ENCODE measurements at regions not wholly inside any gene's neighbourhood (a gene's known extent, or its start where the extent isn't known, plus 50 kb on each side); places are given as distances from the start of the nearest gene placed in this dataset.

GRCh38 chr3:5296362-5296761, 108.9 kb downstream of the EDEM1 start:
- DNase-seq (ENCODE audit: low read depth): no peak
- Histone ChIP-seq H3K36me3 (ENCODE audit: control insufficient read depth, insufficient read depth, low read length) (no peaks in the 10 kb centered on the region), H3K27me3 (ENCODE audit: control insufficient read depth, insufficient read depth, low read length) (no peaks in the 10 kb centered on the region), H3K4me3 (ENCODE audit: low read depth, low read length) (no peak overlapping the region)
- POLR2A ChIA-PET: no interaction called here
- CTCF ChIA-PET: no interaction called here
- TF ChIP-seq, protein P1, sequence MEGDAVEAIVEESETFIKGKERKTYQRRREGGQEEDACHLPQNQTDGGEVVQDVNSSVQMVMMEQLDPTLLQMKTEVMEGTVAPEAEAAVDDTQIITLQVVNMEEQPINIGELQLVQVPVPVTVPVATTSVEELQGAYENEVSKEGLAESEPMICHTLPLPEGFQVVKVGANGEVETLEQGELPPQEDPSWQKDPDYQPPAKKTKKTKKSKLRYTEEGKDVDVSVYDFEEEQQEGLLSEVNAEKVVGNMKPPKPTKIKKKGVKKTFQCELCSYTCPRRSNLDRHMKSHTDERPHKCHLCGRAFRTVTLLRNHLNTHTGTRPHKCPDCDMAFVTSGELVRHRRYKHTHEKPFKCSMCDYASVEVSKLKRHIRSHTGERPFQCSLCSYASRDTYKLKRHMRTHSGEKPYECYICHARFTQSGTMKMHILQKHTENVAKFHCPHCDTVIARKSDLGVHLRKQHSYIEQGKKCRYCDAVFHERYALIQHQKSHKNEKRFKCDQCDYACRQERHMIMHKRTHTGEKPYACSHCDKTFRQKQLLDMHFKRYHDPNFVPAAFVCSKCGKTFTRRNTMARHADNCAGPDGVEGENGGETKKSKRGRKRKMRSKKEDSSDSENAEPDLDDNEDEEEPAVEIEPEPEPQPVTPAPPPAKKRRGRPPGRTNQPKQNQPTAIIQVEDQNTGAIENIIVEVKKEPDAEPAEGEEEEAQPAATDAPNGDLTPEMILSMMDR (IDR thresholded peaks at IDR 0.05; ENCODE audit: insufficient read depth, low read depth, low read length): no peak

GRCh38 chr3:5297895-5298294, 110.4 kb downstream of the EDEM1 start:
- POLR2A ChIA-PET: no interaction called here

GRCh38 chr3:5298453-5298852, 110.9 kb downstream of the EDEM1 start:
- H3K36me3 ChIP-seq (ENCODE audit: control insufficient read depth, insufficient read depth, low read length): no peaks in the 10 kb centered on the region
- TF ChIP-seq, protein P1 (IDR thresholded peaks at IDR 0.05; ENCODE audit: insufficient read depth, low read depth, low read length): no peak
- CTCF ChIA-PET: interaction anchor here (1.7 kb wide), 1 partner anchor 13 kb away, joined by 5 read pairs; no protein-coding TSS in a partner anchor
- no peak for DNase-seq (ENCODE audit: low read depth)
- H3K27me3 ChIP-seq (ENCODE audit: control insufficient read depth, insufficient read depth, low read length): no peaks in the 10 kb centered on the region
- no peak overlapping the region for H3K4me3 ChIP-seq (ENCODE audit: low read depth, low read length)
- POLR2A ChIA-PET: no interaction called here

More at GRCh38 chr3:5297895-5298294, 110.4 kb downstream of the EDEM1 start:
- CTCF ChIA-PET: interaction anchor here (1.7 kb wide), 1 partner anchor 13 kb away, joined by 5 read pairs; no protein-coding TSS in a partner anchor
- DNase-seq (ENCODE audit: low read depth): no peak
- no peak overlapping the region for H3K4me3 ChIP-seq (ENCODE audit: low read depth, low read length)
- TF ChIP-seq, protein P1 (IDR thresholded peaks at IDR 0.05; ENCODE audit: insufficient read depth, low read depth, low read length): no peak
- no peaks in the 10 kb centered on the region for H3K36me3 ChIP-seq (ENCODE audit: control insufficient read depth, insufficient read depth, low read length)
- H3K27me3 ChIP-seq (ENCODE audit: control insufficient read depth, insufficient read depth, low read length): no peaks in the 10 kb centered on the region

- Histone ChIP-seq H3K36me3 (ENCODE audit: control insufficient read depth, insufficient read depth, low read length) (no peaks in the 10 kb centered on the region), H3K27me3 (ENCODE audit: control insufficient read depth, insufficient read depth, low read length) (no peaks in the 10 kb centered on the region), H3K4me3 (ENCODE audit: low read depth, low read length) (no peak overlapping the region)
- TF ChIP-seq, protein P1 (IDR thresholded peaks at IDR 0.05; ENCODE audit: insufficient read depth, low read depth, low read length): no peak
- ChIA-PET CTCF (interaction anchor here (1.7 kb wide), 1 partner anchor 14 kb away, joined by 5 read pairs; no protein-coding TSS in a partner anchor), POLR2A (no interaction called here)
- no peak for DNase-seq (ENCODE audit: low read depth)
These were observed 111.7 kb downstream of the EDEM1 start for GRCh38 chr3:5299161-5299560.

- H3K4me3 ChIP-seq (ENCODE audit: low read depth, low read length): no peak overlapping the region
- H3K36me3 ChIP-seq (ENCODE audit: control insufficient read depth, insufficient read depth, low read length): no peaks in the 10 kb centered on the region
- DNase-seq (ENCODE audit: low read depth): no peak
- TF ChIP-seq, protein P1 (IDR thresholded peaks at IDR 0.05; ENCODE audit: insufficient read depth, low read depth, low read length): no peak
- CTCF ChIA-PET: interaction anchor here (1.2 kb wide), 1 partner anchor 9 kb away, joined by 3 read pairs; no protein-coding TSS in a partner anchor
- no peaks in the 10 kb centered on the region for H3K27me3 ChIP-seq (ENCODE audit: control insufficient read depth, insufficient read depth, low read length)
- POLR2A ChIA-PET: no interaction called here
These were observed 113.1 kb downstream of the EDEM1 start for GRCh38 chr3:5300638-5301037.

Data from BJ (cell line).